IMR-90 (cell line): ENCODE measurements at regions not wholly inside any gene's neighbourhood (a gene's known extent, or its start where the extent isn't known, plus 50 kb on each side); places are given as distances from the start of the nearest gene placed in this dataset.

Experiments
- ATAC-seq: fragments of 200-7000 bp; cut with Tn5 transposase; 2 replicates; pipeline ENCODE4 v1.9.1; 2020; ENCODE audit warnings: low read depth, mild to moderate bottlenecking, moderate library complexity
- BruUV-seq: library from RNA; stranded (reverse); fragments of 400-500 nt; replicated peaks from 2 replicates; lab custom pipeline; 2021; lab: Mats Ljungman, UMichigan
- CTCF ChIA-PET: fragments of 300-600 bp; formaldehyde crosslinking; extraction: SDS; loops from one replicate; lab custom pipeline; 2021; ENCODE audit warnings: antibody characterized with exemption; lab: Yijun Ruan, JAX
- POLR2A ChIA-PET: fragments of 300-600 bp; sonication (Branson Sonifier 250); formaldehyde crosslinking; loops from one replicate; lab custom pipeline; 2022; ENCODE audit warnings: antibody characterized with exemption; ENCODE audit not compliant: unreplicated experiment; lab: Charles Lee
- DNase-seq: peaks from one replicate; pipeline ENCODE4 v3.0.0; 2013
- H2AFZ ChIP-seq: replicated peaks from 2 replicates; pipeline ENCODE3; 2013; ENCODE audit warnings: low read length, mild to moderate bottlenecking; ENCODE audit not compliant: poor library complexity
- H2AK5ac ChIP-seq: 2 replicates; pipeline ENCODE4 v1.6.1; 2013; ENCODE audit warnings: low read depth, low read length, inconsistent platforms
- H2AK9ac ChIP-seq: replicated peaks from 2 replicates; pipeline ENCODE3; 2013; ENCODE audit warnings: mild to moderate bottlenecking, low read depth, low read length, moderate library complexity; ENCODE audit not compliant: poor library complexity
- H2BK120ac ChIP-seq: 2 replicates; pipeline ENCODE4 v1.6.1; 2013; ENCODE audit warnings: low read depth, low read length, inconsistent platforms
- H2BK15ac ChIP-seq: 3 replicates; pipeline ENCODE4 v1.6.1; 2013; ENCODE audit warnings: low read depth, low read length, inconsistent platforms
- H2BK20ac ChIP-seq: 2 replicates; pipeline ENCODE4 v1.6.1; 2013; ENCODE audit warnings: low read depth, mild to moderate bottlenecking, inconsistent platforms, low read length, moderate library complexity
- H2BK5ac ChIP-seq: 2 replicates; pipeline ENCODE4 v1.6.1; 2013; ENCODE audit warnings: mild to moderate bottlenecking, low read depth, low read length, inconsistent platforms; ENCODE audit not compliant: poor library complexity, severe bottlenecking
- H3K14ac ChIP-seq: replicated peaks from 2 replicates; pipeline ENCODE4 v1.6.1; 2013; ENCODE audit warnings: low read depth, low read length, inconsistent platforms
- H3K18ac ChIP-seq: 2 replicates; pipeline ENCODE4 v1.6.1; 2013; ENCODE audit warnings: low read depth, low read length, control low read depth
- H3K23ac ChIP-seq: 2 replicates; pipeline ENCODE4 v1.6.1; 2013; ENCODE audit warnings: low read depth, low read length, inconsistent platforms
- H3K27ac ChIP-seq: 2 replicates; pipeline ENCODE4 v1.5.1; 2013; ENCODE audit warnings: mild to moderate bottlenecking, control low read depth, low read length; ENCODE audit not compliant: insufficient read depth
- H3K27me3 ChIP-seq: 2 replicates; pipeline ENCODE4 v1.6.1; 2013; ENCODE audit warnings: low read length; ENCODE audit not compliant: control insufficient read depth, insufficient read depth
- H3K36me3 ChIP-seq: 2 replicates; pipeline ENCODE4 v1.6.1; 2013; ENCODE audit warnings: low read length, mixed read lengths; ENCODE audit not compliant: control insufficient read depth, insufficient read depth
- H3K4ac ChIP-seq: 2 replicates; pipeline ENCODE4 v1.6.1; 2013; ENCODE audit warnings: low read depth, low read length, inconsistent platforms
- H3K4me1 ChIP-seq: 2 replicates; pipeline ENCODE4 v1.6.1; 2013; ENCODE audit warnings: low read length, mixed read lengths; ENCODE audit not compliant: control insufficient read depth, insufficient read depth
- H3K4me2 ChIP-seq: 2 replicates; pipeline ENCODE4 v1.6.1; 2013; ENCODE audit warnings: low read depth, mild to moderate bottlenecking, control low read depth, low read length, moderate library complexity
- H3K4me3 ChIP-seq: 2 replicates; pipeline ENCODE4 v1.5.1; 2013; ENCODE audit warnings: low read depth, mild to moderate bottlenecking, control low read depth, low read length, moderate library complexity; ENCODE audit not compliant: insufficient read depth
- H3K56ac ChIP-seq: 2 replicates; pipeline ENCODE4 v1.6.1; 2013; ENCODE audit warnings: low read length, inconsistent platforms; ENCODE audit not compliant: insufficient read depth; ENCODE audit errors: extremely low read depth
- H3K79me1 ChIP-seq, 2 experiments: 2 replicates each; pipeline ENCODE4 v1.6.1; 2013; ENCODE audit warnings: low read length in 2 of 2, inconsistent platforms in 1 of 2, low read depth in 1 of 2
- H3K9ac ChIP-seq: 2 replicates; pipeline ENCODE4 v1.6.1; 2013; ENCODE audit warnings: low read depth, low read length, control low read depth
- H3K9me1 ChIP-seq: 2 replicates; pipeline ENCODE4 v1.6.1; 2013; ENCODE audit warnings: low read length, inconsistent platforms; ENCODE audit not compliant: insufficient read depth
- H3K9me3 ChIP-seq: 2 replicates; pipeline ENCODE4 v1.6.1; 2013; ENCODE audit warnings: low read length; ENCODE audit not compliant: control insufficient read depth, insufficient read depth
- H4K20me1 ChIP-seq: 2 replicates; pipeline ENCODE4 v1.6.1; 2013; ENCODE audit warnings: low read length, inconsistent platforms; ENCODE audit not compliant: insufficient read depth
- H4K5ac ChIP-seq: 2 replicates; pipeline ENCODE4 v1.6.1; 2013; ENCODE audit warnings: mild to moderate bottlenecking, low read depth, low read length, control low read depth
- H4K8ac ChIP-seq, 2 experiments: 2 replicates each; pipeline ENCODE4 v1.6.1; 2013; ENCODE audit warnings: low read depth in 2 of 2, low read length in 2 of 2, control low read depth in 1 of 2, inconsistent platforms in 1 of 2
- H4K91ac ChIP-seq: 2 replicates; pipeline ENCODE4 v1.6.1; 2013; ENCODE audit warnings: low read depth, low read length, inconsistent platforms; ENCODE audit not compliant: insufficient read depth
- CEBPB ChIP-seq: IDR thresholded peaks from 2 replicates; pipeline ENCODE4 v1.6.1; 2012; ENCODE audit warnings: low read depth, low read length, improper control_type of control experiment
- WGBS, 2 experiments: methylation state at CpG; one replicate each; pipeline versions ENCODE4 v1.1.5 to v1.1.7; 2013; ENCODE audit warnings: missing lambda C conversion rate in 2 of 2; ENCODE audit not compliant: insufficient read length in 1 of 2; ENCODE audit errors: extremely low coverage in 2 of 2; 5-methylcytosine and 5-hydroxymethylcytosine counted together
- dilution Hi-C: fragments of 300-500 bp; cut with HindIII; formaldehyde crosslinking; loops from one replicate; pipeline ENCODE4 v1.14.3; 2018; ENCODE audit warnings: low sequenced_read_pairs; ENCODE audit not compliant: unreplicated experiment
- in situ Hi-C: fragments of 300-500 bp; cut with MboI; formaldehyde crosslinking; loops from 3 replicates; pipeline ENCODE4 v1.14.3; 2019; ENCODE audit warnings: low sequenced_read_pairs, inconsistent platforms, mixed read lengths
- intact Hi-C: fragments of 100-400 bp; cut with micrococcal nuclease; formaldehyde crosslinking; loops from 2 replicates; pipeline ENCODE4 v1.10.0; 2022
- TF ChIP-seq, protein P1 (sequence below): conservative IDR thresholded peaks from 2 replicates; pipeline ENCODE4 v1.5.1; 2012; ENCODE audit warnings: mild to moderate bottlenecking, low read depth, low read length, improper control_type of control experiment

DNA sequence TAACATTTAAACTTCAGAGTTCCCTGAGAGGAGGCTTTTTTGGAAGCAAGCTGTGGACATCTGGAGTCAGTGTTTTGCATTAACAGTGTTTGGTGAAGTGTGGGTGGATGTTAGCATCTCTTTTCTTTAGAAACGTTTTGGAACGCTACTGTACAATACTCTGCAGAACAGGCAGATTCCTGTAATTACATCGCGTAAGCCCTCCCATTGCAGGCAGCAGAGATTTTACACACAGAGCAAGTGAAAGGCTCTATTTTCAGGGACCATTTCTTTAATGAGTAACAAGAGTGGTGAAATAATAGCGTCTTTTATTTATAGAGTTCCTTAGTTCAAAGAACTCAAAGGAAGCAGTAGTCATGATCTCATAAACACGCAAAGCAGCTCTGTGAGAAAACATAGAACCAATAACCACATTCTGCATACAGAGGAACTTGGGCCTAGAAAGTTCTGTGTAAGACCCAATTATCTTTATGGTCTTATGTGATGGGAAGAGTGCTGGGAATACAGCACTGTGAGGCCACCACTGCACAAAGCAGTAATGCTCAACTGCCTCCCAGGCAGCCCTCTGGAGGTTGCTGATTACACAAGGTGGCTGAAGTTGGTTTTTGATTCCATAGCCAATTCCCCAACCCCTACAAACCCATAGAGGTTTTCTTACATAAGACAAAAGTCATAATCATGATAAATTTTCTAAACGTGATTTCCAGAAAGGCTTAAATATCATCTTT is 298.7 kb upstream of the EPHA5 start:
- Histone ChIP-seq H2AK9ac (no peak overlapping the region), H3K36me3 (no peaks in the 10 kb centered on the region), H3K27ac (no peak overlapping the region), H3K23ac (no peak overlapping the region), H3K4me3 (no peak overlapping the region), H4K91ac (no peak overlapping the region), H3K79me1 (no peaks in the 10 kb centered on the region), H4K20me1 (no peaks in the 10 kb centered on the region), H4K8ac (no peak overlapping the region), H2AK5ac (no peak overlapping the region), H2BK20ac (no peak overlapping the region), H3K9me1 (no peaks in the 10 kb centered on the region), H4K5ac (no peak overlapping the region), H3K56ac (no peak overlapping the region), H3K4ac (no peak overlapping the region), H3K4me2 (no peak overlapping the region), H3K18ac (no peak overlapping the region), H3K9ac (no peak overlapping the region), H3K27me3 (no peaks in the 10 kb centered on the region), H3K4me1 (no peaks in the 10 kb centered on the region), H3K14ac (no peak overlapping the region), H3K9me3 (peaks cover 6% of the 10 kb centered on the region; the same call in 1 of the 2 replicates), H2BK5ac (no peak overlapping the region), H2BK120ac (no peak overlapping the region), H2BK15ac (no peak overlapping the region), H2AFZ (no peak overlapping the region)
- intact Hi-C loops (no loop called here), dilution Hi-C loops (no loop called here), in situ Hi-C loops (no loop called here)
- no CpG with 5 or more reads among the region's 7 CpGs for WGBS, 2 experiments
- TF ChIP-seq CEBPB: 0 out of 2 replicates have a peak, but pooled peaks have one; percentile 20
- TF ChIP-seq, protein P1, sequence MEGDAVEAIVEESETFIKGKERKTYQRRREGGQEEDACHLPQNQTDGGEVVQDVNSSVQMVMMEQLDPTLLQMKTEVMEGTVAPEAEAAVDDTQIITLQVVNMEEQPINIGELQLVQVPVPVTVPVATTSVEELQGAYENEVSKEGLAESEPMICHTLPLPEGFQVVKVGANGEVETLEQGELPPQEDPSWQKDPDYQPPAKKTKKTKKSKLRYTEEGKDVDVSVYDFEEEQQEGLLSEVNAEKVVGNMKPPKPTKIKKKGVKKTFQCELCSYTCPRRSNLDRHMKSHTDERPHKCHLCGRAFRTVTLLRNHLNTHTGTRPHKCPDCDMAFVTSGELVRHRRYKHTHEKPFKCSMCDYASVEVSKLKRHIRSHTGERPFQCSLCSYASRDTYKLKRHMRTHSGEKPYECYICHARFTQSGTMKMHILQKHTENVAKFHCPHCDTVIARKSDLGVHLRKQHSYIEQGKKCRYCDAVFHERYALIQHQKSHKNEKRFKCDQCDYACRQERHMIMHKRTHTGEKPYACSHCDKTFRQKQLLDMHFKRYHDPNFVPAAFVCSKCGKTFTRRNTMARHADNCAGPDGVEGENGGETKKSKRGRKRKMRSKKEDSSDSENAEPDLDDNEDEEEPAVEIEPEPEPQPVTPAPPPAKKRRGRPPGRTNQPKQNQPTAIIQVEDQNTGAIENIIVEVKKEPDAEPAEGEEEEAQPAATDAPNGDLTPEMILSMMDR: no peak
- ATAC-seq (no peak), DNase-seq (no peak)
- ChIA-PET CTCF (no interaction called here), POLR2A (no interaction called here)
- no TSS peak for BruUV-seq
